ENCODE measurements at regions not wholly inside any gene's neighbourhood (a gene's known extent, or its start where the extent isn't known, plus 50 kb on each side); places are given as distances from the start of the nearest gene placed in this dataset.

DNA sequence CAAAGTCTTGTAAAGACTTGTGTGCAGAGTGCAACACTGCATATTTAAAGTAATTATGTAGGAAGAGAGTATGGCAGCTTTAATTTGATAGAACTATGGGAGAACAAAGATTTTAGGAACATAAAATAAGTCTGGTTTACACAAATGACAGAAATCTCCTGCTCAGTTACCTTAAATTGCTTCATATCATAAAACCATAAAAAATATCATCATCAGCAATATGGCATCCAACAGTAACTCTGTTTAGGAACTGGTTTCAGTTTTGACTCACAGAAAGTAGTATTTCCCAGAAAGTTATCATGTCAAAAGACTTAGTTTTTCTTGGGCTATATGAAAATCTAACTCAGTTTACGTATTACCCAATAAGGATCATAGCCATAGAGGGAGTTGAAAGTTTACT, 292.1 kb upstream of the PMFBP1 start:
- TF ChIP-seq POLR2A (IDR thresholded peaks at IDR 0.05): no peak
- TF ChIP-seq, protein P1, sequence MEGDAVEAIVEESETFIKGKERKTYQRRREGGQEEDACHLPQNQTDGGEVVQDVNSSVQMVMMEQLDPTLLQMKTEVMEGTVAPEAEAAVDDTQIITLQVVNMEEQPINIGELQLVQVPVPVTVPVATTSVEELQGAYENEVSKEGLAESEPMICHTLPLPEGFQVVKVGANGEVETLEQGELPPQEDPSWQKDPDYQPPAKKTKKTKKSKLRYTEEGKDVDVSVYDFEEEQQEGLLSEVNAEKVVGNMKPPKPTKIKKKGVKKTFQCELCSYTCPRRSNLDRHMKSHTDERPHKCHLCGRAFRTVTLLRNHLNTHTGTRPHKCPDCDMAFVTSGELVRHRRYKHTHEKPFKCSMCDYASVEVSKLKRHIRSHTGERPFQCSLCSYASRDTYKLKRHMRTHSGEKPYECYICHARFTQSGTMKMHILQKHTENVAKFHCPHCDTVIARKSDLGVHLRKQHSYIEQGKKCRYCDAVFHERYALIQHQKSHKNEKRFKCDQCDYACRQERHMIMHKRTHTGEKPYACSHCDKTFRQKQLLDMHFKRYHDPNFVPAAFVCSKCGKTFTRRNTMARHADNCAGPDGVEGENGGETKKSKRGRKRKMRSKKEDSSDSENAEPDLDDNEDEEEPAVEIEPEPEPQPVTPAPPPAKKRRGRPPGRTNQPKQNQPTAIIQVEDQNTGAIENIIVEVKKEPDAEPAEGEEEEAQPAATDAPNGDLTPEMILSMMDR (IDR thresholded peaks at IDR 0.05 in 8 of 11, conservative IDR thresholded peaks at IDR 0.05 in 3 of 11): no peak
- no peak for TF ChIP-seq POLR2AphosphoS5 (IDR thresholded peaks at IDR 0.05)
